SIG-M5 treated with dmso at 0.1 percent for 504 hours (cell line): ENCODE measurements at regions not wholly inside any gene's neighbourhood (a gene's known extent, or its start where the extent isn't known, plus 50 kb on each side); places are given as distances from the start of the nearest gene placed in this dataset.
"Not testable (repeated sequence)": the region's sequence is repeated elsewhere in the genome, so short reads cannot be mapped to it uniquely, and the experiment has no call there.

Experiments used
- DNase-seq: peaks from one replicate; lab custom pipeline; 2025; ENCODE audit not compliant: unreplicated experiment; lab: John Stamatoyannopoulos, UW

DNA sequence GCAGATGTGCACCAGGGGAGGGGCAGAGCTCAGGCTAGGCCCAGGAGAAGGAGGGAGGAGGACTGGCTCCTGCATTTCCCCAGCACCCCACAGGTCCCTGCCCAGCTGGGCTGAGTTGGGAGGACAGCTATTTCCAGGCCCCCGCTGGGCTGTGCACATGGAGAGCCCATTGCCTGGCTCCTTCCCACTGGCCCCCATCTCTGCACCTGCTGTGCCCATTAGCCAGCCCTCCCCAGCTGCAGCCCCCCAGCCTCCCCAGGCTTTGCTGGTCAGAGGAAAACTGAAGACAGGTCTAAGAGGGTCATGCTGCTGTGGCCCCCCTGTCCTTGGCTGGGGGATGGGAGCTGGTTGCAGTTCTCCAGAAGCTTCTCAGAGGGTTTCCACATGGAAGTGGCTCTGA, 81.8 kb upstream of the SHANK2 start:
- no peak for DNase-seq

DNA sequence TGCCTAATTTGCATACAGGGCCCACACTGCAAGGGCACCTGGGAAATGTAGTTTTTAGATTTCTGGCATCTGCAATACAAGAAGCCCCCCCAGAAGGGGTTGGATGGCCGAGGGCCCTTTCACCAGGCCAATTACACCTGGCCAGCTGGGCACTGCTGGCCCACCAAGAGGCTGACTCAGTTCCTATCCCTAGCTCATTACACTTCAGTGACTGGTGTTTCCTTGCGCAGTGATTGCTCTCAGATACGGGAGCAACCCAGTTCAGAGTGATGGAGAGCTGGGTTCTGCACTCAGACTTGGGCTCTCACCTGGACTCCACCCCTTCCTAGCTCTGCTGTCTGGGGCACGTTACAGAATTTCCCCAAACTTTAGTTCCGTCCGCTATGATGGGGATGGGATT, 81.1 kb upstream of the SHANK2 start:
- DNase-seq, result no peak

GRCh38 chr11:71332447-71332846, 80.1 kb upstream of the SHANK2 start:
- no peak for DNase-seq

DNA sequence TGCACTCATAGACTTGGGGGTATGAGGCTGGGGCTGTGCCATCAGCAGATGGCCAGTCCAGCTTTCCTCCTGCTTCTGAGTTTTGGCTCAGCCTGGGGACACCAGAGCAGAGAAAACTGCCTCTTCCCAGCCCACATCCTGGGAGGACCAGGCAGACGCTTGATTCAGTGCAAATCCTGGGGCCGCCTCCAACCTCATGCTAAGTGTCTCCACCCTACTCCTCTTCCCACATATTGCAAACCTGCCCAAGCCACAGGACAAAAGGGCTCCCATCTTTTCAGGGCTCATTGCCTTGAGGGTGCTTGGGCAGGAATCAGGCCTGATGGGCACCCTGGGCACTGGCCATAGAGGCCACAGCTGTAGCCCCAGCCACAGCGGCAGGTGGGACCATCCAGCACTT, 79.7 kb upstream of the SHANK2 start:
- no peak for DNase-seq

- DNase-seq, result no peak
These were observed 79.3 kb upstream of the SHANK2 start for GRCh38 chr11:71331631-71332030.

DNA sequence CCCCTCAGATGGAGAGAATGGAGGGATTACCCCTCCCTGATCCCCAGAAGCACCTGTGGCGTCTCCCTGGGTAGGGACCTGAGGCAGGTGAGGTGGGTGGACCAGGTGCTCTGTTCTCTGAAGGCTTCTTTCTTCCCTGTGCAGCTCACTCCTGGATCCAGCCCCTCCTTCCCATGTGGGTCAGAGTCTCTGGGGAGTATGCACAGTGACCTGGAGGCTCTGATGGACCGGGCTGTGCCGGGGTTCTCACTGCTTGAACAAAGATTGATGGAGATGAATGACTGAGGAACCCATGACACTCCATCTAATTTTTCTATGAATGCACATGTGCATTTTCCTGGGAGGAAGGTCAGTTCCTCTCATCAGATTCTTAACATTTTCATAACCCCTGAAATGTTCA, 78.6 kb upstream of the SHANK2 start:
- DNase-seq, result no peak

DNA sequence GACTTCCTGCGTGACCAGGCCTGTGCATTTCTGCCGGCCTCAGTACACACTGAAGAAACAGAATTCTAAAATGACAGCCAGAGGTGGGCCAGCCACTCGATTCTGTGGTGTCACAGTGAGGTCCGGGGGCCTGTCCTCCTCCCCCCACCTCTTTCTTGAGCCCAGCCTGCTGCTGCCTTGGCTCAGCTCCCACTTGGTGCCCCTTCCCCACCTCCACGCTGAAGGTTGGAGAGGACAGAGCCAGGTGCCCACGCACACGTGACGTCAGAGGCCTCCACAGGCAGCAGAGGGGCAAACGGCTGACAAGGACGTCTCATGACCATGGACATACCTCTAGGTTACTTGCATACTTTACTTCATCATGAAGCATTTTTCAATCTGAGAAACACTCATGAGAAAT, 78.0 kb upstream of the SHANK2 start:
- DNase-seq, result no peak

GRCh38 chr11:71329786-71330185, 77.4 kb upstream of the SHANK2 start:
- no peak for DNase-seq

- peak; percentile 6 for DNase-seq
These were observed 76.8 kb upstream of the SHANK2 start for GRCh38 chr11:71329165-71329510.

GRCh38 chr11:71327156-71328085, 75.0 kb upstream of the SHANK2 start:
- no peak for DNase-seq

DNA sequence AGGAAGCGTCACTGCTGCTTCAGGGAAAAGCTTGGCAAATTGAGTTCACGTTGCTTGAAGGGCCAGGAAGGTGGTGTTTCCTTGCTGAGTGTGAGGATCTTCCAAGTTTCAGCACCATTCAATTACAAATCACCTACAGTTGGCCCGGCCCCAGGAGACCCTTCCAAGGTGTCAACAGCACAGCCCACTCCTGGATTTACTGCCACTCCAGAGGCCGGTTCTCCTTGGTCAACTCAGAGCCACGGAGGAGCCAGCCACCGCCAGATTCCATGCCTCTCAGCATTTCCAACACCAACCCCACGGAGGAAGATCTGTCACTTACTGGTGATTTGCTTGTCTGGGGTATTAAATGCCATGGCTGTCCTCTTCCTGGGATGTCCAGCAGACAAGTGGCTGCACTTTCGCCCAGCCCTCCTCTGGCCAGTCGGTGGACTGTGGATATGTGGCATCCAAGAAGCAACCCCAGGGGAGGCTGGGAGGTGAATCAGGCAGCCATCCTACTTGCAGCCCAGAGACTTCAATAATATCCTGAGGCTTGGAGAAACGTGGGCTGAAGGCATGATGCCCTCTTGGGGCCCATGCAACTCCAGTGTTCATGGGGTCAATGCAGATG, 74.1 kb upstream of the SHANK2 start:
- no peak for DNase-seq

DNA sequence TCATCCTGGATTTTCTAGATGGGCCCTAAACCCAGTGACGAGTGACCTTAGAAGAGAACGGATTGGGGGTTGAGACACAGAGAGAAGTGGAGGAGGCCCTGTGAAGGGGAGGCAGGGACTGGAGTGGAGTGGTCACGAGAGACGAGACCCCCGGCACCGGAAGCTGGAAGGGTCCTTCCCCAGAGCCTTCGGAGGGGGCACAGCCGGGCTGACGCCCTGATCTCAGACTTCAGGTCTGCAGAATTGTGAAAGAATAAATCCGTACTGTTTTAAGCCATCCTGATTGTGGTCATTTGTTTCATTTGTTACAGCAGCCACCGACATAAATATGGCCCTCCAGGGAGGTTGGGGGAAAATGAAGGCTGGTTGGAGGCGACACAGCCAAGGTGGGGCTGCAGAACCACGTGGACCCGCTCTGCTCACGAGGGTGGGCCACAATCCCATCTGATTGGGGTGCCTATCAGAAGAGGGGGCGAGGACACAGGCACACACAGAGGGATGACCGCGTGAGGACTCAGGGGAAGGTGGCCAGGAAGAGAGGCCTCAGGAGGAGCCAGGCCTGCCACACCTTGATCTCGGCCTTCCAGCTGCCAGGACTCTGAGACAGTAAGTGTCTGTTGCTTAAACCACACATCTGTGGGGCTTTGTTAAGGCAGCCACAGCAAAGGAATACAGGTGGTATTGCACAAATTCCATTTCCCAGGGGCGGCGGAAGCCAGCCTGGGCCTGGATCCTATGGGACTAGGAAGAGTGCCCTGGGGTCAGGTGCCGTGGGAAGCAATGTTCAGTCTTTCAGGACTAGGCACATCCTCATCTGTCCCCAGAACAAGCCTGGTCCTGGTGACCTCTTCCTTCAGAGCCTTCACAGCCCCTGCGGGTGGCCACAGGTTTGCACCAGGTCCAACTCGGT, 73.3 kb upstream of the SHANK2 start:
- no peak for DNase-seq

GRCh38 chr11:71324788-71325417, 72.5 kb upstream of the SHANK2 start:
- DNase-seq, result no peak

- DNase-seq, result no peak
These were observed 71.6 kb upstream of the SHANK2 start for GRCh38 chr11:71323876-71324526.

DNA sequence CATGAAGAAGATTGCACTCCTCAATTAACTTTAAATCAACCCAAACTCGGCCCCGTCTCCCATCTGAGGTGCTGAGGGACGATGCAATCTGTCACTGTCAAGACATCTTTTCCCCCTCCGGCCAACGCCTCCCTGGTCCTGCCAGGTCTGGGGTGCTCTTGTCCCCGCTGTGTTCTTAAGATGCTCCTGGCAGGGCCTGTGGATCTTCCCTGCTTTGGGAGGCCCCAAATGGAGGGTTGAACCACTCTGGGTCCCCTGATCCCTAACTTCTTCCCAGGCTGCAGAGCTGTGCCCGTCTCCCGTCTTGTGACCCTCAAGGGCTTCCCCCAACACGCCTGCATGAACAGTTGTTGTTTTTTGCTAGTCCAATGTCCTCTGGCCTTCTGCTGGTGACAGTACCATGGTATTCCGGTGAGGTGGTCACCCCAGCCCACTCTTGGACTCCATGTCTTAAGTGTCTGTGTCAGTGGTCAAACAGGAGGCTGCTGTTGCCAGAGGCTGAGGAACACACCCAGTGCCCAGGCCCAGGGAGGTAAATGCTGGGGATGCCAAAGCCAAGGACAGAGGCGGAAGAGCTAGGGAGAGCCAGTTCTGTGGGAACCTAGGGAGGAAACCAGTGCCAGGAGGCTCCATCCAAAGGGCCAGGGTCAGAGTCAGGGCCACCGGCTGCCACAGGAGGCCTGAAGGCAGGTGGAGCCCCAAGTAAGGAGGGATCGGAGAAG, 70.6 kb upstream of the SHANK2 start:
- DNase-seq, result no peak

GRCh38 chr11:71322192-71322735, 69.9 kb upstream of the SHANK2 start:
- DNase-seq, result no peak

- DNase-seq, result no peak
These were observed 69.2 kb upstream of the SHANK2 start for GRCh38 chr11:71321433-71322191.

DNA sequence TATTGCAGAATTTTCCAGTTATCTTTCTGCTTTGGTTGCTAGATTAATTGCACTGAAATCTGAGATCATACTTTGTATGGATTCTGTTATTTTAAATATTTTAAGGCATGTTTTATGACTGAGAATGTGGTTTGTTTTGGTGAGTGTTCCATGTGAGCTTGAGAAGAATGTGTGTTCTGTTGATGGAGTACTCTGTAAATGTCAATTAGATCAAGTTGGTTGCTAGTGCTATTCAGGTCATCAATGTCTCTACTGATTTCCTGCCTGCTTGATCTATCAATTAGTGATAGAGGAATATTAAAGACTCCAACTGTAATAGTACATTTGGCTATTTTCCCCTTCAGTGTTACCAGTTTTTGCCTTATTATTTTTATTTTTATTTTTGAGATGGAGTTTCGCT, 64.3 kb upstream of the SHANK2 start:
- DNase-seq, result no peak

DNA sequence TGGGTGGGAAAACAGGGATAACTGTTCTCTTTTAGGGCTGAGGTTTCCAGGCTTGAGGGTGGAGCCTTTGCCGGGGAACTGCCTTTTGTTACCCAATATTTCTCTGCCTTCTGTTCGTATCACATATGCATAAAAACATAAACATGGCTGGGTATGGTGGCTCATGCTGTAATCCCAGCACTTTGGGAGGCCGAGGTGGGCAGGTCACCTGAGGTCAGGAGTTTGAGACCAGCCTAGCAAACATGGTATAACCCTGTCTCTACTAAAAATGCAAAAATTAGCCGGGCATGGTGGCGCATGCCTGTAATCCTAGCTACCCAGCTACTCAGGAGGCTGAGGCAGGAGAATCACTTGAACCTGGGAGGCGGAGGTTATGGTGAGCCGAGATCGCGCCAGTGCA, 60.2 kb upstream of the SHANK2 start:
- DNase-seq, result not testable (repeated sequence)
